Gastrocnemius medialis (tissue), 4 donors: ENCODE measurements at regions not wholly inside any gene's neighbourhood (a gene's known extent, or its start where the extent isn't known, plus 50 kb on each side); places are given as distances from the start of the nearest gene placed in this dataset.

Experiments
- CTCF ChIP-seq, 5 experiments: fragments of 450-650 bp in 3 of 5; fragments of 200-600 bp in 2 of 5; sonication (generic) in 2 of 5; IDR thresholded peaks in 4 of 5; conservative IDR thresholded peaks in 1 of 5; 1 replicate in 4 of 5; 2 replicates in 1 of 5; pipeline ENCODE4 v1.5.1; 2016 to 2019; ENCODE audit warnings: antibody characterized with exemption in 5 of 5, mild to moderate bottlenecking in 3 of 5, moderate library complexity in 3 of 5
- POLR2A ChIP-seq, 2 donors: fragments of 450-650 bp; IDR thresholded peaks; one replicate each; pipeline ENCODE4 v1.6.1; 2017; ENCODE audit warnings: antibody characterized with exemption in 2 of 2, mild to moderate bottlenecking in 2 of 2, moderate library complexity in 2 of 2

GRCh38 chr18:78126536-78126935, 853.1 kb upstream of the SALL3 start:
- TF ChIP-seq CTCF (IDR thresholded peaks at IDR 0.05 in 4 of 5, conservative IDR thresholded peaks at IDR 0.05 in 1 of 5) (no peak), POLR2A (IDR thresholded peaks at IDR 0.05) (no peak)
